H1 (cell line): ENCODE measurements at regions not wholly inside any gene's neighbourhood (a gene's known extent, or its start where the extent isn't known, plus 50 kb on each side); places are given as distances from the start of the nearest gene placed in this dataset.

Experiments
- KDM1A ChIP-seq: fragments of 200-600, 300-600 bp; sonication (generic); IDR thresholded peaks from 2 replicates; pipeline ENCODE4 v1.7.1; 2016; ENCODE audit warnings: mild to moderate bottlenecking, low read length, borderline replicate concordance
- YY1 ChIP-seq: IDR thresholded peaks from 2 replicates; pipeline ENCODE4 v1.6.1; 2011; ENCODE audit warnings: low read depth, mild to moderate bottlenecking, low read length

DNA sequence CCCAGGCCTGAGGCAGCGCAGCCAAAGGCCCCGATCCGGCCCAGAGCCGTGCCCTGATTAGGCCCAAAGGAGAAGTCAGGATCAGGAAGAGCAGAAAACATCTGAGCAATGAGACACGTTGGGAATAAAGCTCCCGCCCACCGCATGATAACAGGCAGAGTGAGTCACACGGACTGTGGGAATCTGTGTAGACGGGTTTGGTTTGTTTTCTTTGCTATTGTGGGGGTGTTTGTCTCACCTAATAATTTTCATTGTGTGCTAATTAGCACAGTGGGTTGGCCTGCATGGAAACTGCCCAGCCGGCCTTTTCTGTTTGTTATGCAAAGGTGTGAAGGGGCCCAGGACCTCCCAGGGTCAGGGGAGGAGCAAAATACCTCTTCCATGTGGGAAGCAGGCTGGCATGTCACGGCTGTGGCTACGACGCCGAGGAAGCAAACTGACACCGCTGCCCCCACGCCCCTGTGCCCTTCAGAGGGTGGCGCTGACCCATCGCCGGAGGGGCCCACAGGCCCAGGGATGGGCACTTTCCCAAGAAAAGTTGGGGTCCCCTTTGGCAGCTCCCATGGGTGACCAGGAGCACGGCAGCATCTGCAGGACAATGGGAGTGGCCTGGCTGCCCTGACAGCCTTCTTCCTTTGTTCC is 68.4 kb upstream of the CTDP1 start:
- TF ChIP-seq YY1 (no peak), KDM1A (no peak)
